ENCODE measurements at regions not wholly inside any gene's neighbourhood (a gene's known extent, or its start where the extent isn't known, plus 50 kb on each side); places are given as distances from the start of the nearest gene placed in this dataset.

DNA sequence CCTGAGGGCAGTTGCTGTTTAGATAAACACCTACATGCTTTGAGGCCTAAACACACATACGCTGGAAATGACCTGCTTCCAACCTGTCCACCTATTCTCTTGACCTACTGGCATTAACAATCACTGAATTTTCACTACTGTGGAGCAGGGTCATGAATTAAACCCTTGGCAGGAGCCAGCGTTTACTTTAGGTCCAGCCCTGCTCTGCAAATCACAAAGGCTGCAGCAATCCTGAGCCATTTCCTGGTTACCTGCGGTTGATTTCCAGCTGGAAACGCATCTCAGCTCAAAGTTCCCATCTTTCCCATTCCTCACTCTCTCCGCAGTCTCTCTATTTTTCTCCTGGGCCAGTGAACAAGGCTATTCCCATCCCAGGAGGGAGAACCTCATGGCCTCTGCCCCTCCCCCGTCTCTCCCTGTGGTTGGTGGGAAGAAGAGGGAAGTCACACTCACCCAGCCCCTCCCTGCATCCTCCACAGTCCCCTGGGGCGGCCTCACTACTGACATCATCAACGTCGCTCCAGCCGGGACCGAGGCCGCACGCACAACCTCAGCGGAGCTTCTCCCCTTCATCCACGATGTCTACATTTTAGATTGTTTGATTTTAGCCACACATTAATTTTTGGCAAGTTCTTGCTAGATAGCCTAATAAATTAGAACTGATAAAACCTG lies 84.5 kb upstream of the SNTG2 start:
- intact Hi-C loops (cut with micrococcal nuclease; ENCODE audit: unreplicated experiment) (no loop called here), in situ Hi-C loops (cut with HindIII; ENCODE audit: extremely low pct_ligation_motif_present, low pct_unique_long_range_greater_than_20kb) (no loop called here)
- no peaks in the 10 kb centered on the region for H3K36me3 ChIP-seq (replicated peaks in 1 of 2; ENCODE audit: control insufficient read depth in 1 of 2, insufficient read depth in 2 of 2, low read length in 2 of 2)
- H3K79me2 ChIP-seq (ENCODE audit: insufficient read depth, low read length), result no peaks in the 10 kb centered on the region
- no peak overlapping the region for H3K4me2 ChIP-seq (ENCODE audit: low read depth, low read length)
- FAIRE-seq (no peak), DNase-seq (ENCODE audit: low spot score) (no peak), ATAC-seq (no peak)
- ChIA-PET POLR2A (no interaction called here), CTCF (ENCODE audit: low intra/inter-chr PET ratio, low total read pairs) (no interaction called here)
- H3K27ac ChIP-seq (ENCODE audit: extremely low read length, insufficient read depth, low read length), result no peak overlapping the region
- no peak overlapping the region for H3K4me3 ChIP-seq (replicated peaks in 1 of 3; ENCODE audit: insufficient read depth in 1 of 3, low read depth in 2 of 3, low read length in 3 of 3)
- WGBS (ENCODE audit: low lambda C conversion rate), result 29% methylated on average over 15 of the region's 15 CpGs
- no peaks in the 10 kb centered on the region for H3K9me3 ChIP-seq (ENCODE audit: low read length)
- no peak overlapping the region for H2AFZ ChIP-seq (ENCODE audit: low read length)
- H3K27me3 ChIP-seq (ENCODE audit: control insufficient read depth in 1 of 2, insufficient read depth in 2 of 2, low read length in 2 of 2), result peaks cover 2 to 45% of the 10 kb centered on the region in 2 experiments; a peak in 3 of 5 replicates
- no TSS peak for BruUV-seq (replicated peaks)
- no peaks in the 10 kb centered on the region for H3K4me1 ChIP-seq (ENCODE audit: insufficient read depth, low read length)
- no peaks in the 10 kb centered on the region for H4K20me1 ChIP-seq (ENCODE audit: insufficient read depth, low read length)
- no peak overlapping the region for H3K9ac ChIP-seq (ENCODE audit: insufficient read depth, low read depth, low read length)
- TF ChIP-seq, protein P1, sequence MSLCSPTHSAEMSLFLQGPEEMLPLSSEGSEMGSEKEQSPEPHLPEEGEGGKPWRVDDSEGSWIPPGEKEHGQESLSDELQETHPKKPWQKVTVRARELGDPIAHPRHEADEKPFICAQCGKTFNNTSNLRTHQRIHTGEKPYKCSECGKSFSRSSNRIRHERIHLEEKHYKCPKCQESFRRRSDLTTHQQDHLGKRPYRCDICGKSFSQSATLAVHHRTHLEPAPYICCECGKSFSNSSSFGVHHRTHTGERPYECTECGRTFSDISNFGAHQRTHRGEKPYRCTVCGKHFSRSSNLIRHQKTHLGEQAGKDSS (CRISPR knock-in tag; IDR thresholded peaks at IDR 0.05; ENCODE audit: borderline replicate concordance, low read depth), result no peak
- TF ChIP-seq ISL2 (CRISPR knock-in tag; IDR thresholded peaks at IDR 0.05) (no peak), SRSF4 (IDR thresholded peaks at IDR 0.05; ENCODE audit: low read depth, low read length, poor library complexity, severe bottlenecking) (no peak), ZFAT (CRISPR knock-in tag; conservative IDR thresholded peaks at IDR 0.05) (no peak), FOXK2 (IDR thresholded peaks at IDR 0.05) (no peak), ZNF678 (CRISPR knock-in tag; IDR thresholded peaks at IDR 0.05) (no peak)
- TF ChIP-seq, protein P2, sequence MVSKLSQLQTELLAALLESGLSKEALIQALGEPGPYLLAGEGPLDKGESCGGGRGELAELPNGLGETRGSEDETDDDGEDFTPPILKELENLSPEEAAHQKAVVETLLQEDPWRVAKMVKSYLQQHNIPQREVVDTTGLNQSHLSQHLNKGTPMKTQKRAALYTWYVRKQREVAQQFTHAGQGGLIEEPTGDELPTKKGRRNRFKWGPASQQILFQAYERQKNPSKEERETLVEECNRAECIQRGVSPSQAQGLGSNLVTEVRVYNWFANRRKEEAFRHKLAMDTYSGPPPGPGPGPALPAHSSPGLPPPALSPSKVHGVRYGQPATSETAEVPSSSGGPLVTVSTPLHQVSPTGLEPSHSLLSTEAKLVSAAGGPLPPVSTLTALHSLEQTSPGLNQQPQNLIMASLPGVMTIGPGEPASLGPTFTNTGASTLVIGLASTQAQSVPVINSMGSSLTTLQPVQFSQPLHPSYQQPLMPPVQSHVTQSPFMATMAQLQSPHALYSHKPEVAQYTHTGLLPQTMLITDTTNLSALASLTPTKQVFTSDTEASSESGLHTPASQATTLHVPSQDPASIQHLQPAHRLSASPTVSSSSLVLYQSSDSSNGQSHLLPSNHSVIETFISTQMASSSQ (IDR thresholded peaks at IDR 0.05; ENCODE audit: low read depth), result no peak
- TF ChIP-seq, protein P2 (CRISPR knock-in tag; IDR thresholded peaks at IDR 0.05; ENCODE audit: borderline replicate concordance), result no peak
- TF ChIP-seq, protein P3, sequence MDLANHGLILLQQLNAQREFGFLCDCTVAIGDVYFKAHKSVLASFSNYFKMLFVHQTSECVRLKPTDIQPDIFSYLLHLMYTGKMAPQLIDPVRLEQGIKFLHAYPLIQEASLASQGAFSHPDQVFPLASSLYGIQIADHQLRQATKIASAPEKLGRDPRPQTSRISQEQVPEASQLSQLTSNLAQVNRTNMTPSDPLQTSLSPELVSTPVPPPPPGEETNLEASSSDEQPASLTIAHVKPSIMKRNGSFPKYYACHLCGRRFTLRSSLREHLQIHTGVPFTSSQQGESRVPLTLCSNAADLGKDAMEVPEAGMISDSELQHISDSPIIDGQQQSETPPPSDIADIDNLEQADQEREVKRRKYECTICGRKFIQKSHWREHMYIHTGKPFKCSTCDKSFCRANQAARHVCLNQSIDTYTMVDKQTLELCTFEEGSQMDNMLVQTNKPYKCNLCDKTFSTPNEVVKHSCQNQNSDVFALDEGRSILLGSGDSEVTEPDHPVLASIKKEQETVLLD (CRISPR knock-in tag; IDR thresholded peaks at IDR 0.05; ENCODE audit: low read depth), result no peak
